Activated CD8-positive, alpha-beta memory T cell treated with anti-CD3 and anti-CD28 coated beads, Interleukin-2, amount 50 U/mL, for 4 hours (primary cell): ENCODE measurements at regions not wholly inside any gene's neighbourhood (a gene's known extent, or its start where the extent isn't known, plus 50 kb on each side); places are given as distances from the start of the nearest gene placed in this dataset.
"Not testable (repeated sequence)": the region's sequence is repeated elsewhere in the genome, so short reads cannot be mapped to it uniquely, and the experiment has no call there.

Experiments
- DNase-seq: peaks from one replicate; pipeline ENCODE4 v3.0.0-alpha.2; 2020

- DNase-seq = no peak
These were observed 130.6 kb upstream of the TGFBR2 start for GRCh38 chr3:30475809-30476178.

- no peak for DNase-seq
These were observed 129.9 kb upstream of the TGFBR2 start for GRCh38 chr3:30476368-30477084.

- DNase-seq = no peak
These were observed 129.1 kb upstream of the TGFBR2 start for GRCh38 chr3:30477149-30477921.

- not testable (repeated sequence) for DNase-seq
These were observed 126.7 kb upstream of the TGFBR2 start for GRCh38 chr3:30479737-30480136.

- DNase-seq = not testable (repeated sequence)
These were observed 126.2 kb upstream of the TGFBR2 start for GRCh38 chr3:30480156-30480555.

- no peak for DNase-seq
These were observed 125.8 kb upstream of the TGFBR2 start for GRCh38 chr3:30480587-30480986.

GRCh38 chr3:30481241-30481640 lies 125.2 kb upstream of the TGFBR2 start:
- no peak for DNase-seq

GRCh38 chr3:30484229-30484628 lies 122.2 kb upstream of the TGFBR2 start:
- DNase-seq = not testable (repeated sequence)

GRCh38 chr3:30486368-30486767 lies 120.0 kb upstream of the TGFBR2 start:
- DNase-seq = no peak

- no peak for DNase-seq
These were observed 118.2 kb upstream of the TGFBR2 start for GRCh38 chr3:30488070-30488756.

GRCh38 chr3:30492322-30493192 lies 113.8 kb upstream of the TGFBR2 start:
- no peak for DNase-seq

GRCh38 chr3:30493911-30494311 lies 112.5 kb upstream of the TGFBR2 start:
- DNase-seq = no peak

- no peak for DNase-seq
These were observed 111.0 kb upstream of the TGFBR2 start for GRCh38 chr3:30495172-30496065.

GRCh38 chr3:30496066-30496966 lies 110.1 kb upstream of the TGFBR2 start:
- DNase-seq = no peak

GRCh38 chr3:30498587-30498967 lies 107.8 kb upstream of the TGFBR2 start:
- DNase-seq = no peak

- no peak for DNase-seq
These were observed 105.6 kb upstream of the TGFBR2 start for GRCh38 chr3:30500666-30501399.

GRCh38 chr3:30501526-30501925 lies 104.9 kb upstream of the TGFBR2 start:
- DNase-seq = no peak

GRCh38 chr3:30502051-30502741 lies 104.2 kb upstream of the TGFBR2 start:
- DNase-seq = no peak

GRCh38 chr3:30502742-30503073 lies 103.7 kb upstream of the TGFBR2 start:
- no peak for DNase-seq
